Stimulated activated CD4-positive, alpha-beta T cell treated with anti-CD3 and anti-CD28 coated beads, Interleukin-15, amount 100 ng/mL, for 1 hour (primary cell): ENCODE measurements at regions not wholly inside any gene's neighbourhood (a gene's known extent, or its start where the extent isn't known, plus 50 kb on each side); places are given as distances from the start of the nearest gene placed in this dataset.

ENCODE experiments used
- DNase-seq, 2 donors: peaks; one replicate each; pipeline ENCODE4 v3.0.0-alpha.2; 2020; ENCODE audit warnings: low read depth in 1 of 2, low spot score in 1 of 2

GRCh38 chr6:170035044-170035443, 255.8 kb downstream of the DLL1 start:
- no peak for DNase-seq

DNA sequence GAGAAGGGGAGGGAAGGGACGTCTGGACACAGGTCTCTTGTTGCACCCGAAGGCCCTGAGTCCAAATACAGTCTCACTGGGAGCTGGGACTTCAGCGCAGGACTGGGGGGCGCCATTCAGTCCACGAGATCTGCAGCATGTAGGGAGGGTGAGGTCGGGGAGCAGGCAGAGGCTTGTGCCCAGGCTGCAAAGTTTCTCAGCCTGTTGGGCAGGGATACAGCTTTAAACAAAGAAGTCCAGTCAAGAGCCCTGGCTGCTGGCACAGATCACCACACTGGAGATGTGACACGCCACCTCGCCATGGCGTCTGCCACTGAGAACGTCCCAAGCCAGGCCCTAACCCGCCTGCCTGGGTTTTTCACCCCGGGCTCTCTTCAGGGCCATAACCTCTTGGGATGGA, 256.6 kb downstream of the DLL1 start:
- no peak for DNase-seq

- DNase-seq: no peak
Measured at GRCh38 chr6:170033666-170034065, 257.2 kb downstream of the DLL1 start.

GRCh38 chr6:170032706-170033309, 258.1 kb downstream of the DLL1 start:
- DNase-seq: no peak

GRCh38 chr6:170032197-170032596, 258.7 kb downstream of the DLL1 start:
- no peak for DNase-seq

- no peak for DNase-seq
Measured at GRCh38 chr6:170031684-170032121, 259.2 kb downstream of the DLL1 start.

GRCh38 chr6:170030821-170031471, 259.9 kb downstream of the DLL1 start:
- no peak for DNase-seq

- DNase-seq: no peak
Measured at GRCh38 chr6:170030284-170030815, 260.5 kb downstream of the DLL1 start.

DNA sequence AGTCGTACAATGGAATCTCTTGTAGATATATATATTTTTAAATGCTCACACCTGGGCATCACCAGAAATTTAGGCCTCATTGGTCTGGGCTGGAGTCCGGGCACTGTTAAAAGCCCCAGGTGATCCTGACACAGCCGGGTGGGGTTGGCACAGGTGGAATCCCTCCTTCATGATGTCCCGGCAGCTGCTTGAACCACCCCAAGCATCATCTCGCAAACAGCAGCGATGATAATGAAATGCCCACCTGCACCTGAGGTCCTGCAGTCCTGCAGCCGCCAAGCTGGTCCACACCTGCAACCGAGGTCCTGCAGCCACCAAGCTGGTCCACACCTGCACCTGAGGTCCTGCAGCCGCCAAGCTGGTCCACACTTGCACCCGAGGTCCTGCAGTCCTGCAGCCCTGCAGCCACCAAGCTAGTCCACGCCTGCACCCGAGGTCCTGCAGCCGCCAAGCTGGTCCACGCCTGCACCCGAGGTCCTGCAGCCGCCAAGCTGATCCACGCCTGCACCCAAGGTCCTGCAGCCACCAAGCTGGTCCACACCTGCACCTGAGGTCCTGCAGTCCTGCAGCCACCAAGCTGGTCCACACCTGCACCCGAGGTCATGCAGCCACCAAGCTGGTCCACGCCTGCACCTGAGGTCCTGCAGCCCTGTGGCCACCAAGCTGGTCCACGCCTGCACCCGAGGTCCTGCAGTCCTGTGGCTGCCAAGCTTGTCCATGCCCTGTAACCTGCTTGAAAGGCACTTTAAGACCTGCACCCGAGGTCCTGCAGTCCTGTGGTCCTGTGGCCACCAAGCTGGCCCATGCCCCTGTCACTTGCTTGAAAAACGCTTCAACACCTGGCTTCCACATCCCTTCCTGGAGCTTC, 261.2 kb downstream of the DLL1 start:
- DNase-seq: no peak

DNA sequence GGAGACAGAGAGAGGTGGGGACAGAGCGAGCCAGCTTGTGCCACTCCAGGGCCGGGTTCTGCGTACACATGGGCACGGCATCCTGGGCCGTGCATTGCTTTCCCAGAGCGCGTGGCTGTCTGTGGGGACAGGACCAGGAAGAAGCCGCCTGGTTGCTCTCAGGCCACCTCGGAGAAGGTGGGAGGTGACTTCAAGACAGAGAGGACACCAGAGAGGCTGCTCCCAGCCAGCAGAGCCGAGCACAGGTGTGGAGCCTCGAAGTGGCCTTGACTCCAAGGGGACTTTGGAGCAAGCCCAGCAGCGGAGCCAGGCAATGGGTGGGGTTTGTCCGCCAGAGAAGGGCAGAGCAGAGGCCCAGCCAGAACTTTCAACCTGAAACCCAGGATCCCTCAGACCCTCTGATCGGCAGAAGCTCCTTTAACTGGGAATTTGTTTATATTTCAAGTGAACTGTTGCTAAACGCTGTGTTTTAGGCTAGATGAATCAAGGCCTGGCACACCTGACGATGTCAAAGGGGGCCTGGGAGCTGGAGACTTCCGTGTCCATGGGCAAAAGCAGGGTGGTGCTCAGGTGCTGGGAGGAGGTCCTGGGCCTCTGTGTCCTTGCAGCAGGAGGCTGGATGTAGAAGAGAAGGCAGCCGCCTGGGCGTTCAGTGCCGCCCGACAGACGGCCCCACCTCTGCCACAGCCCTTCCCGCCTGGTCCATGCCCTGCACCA, 262.1 kb downstream of the DLL1 start:
- no peak for DNase-seq

- DNase-seq: no peak
Measured at GRCh38 chr6:170027647-170028043, 263.2 kb downstream of the DLL1 start.

GRCh38 chr6:170026751-170027646, 263.9 kb downstream of the DLL1 start:
- DNase-seq: no peak

- no peak for DNase-seq
Measured at GRCh38 chr6:170025935-170026750, 264.7 kb downstream of the DLL1 start.

DNA sequence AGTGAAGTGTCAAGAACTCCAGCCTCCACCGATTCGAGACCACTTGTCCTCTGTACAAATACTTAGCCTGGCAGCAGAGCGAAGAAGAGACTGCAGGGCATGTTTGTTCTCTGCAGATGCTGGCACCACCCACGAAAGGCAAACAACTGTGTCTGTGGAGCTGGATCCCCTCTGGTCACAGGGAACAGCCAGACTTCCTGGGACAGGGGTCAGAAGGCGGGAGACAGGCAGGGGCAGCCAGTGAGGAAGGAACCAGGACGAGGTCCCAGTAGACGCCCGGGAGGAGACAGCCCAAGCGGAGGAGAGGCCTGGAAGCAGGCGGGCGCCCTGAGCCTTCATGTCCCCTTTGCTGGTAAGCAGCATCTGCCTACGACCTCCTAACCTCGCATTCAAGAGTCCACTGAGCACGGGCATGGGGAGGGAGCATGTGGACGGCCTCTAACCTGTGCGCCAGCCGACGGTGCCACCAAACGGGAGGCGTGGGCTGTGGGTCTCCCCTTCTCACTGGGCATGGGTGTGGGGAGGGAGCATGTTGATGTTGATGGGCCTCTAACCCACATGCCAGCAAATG, 265.5 kb downstream of the DLL1 start:
- no peak for DNase-seq

DNA sequence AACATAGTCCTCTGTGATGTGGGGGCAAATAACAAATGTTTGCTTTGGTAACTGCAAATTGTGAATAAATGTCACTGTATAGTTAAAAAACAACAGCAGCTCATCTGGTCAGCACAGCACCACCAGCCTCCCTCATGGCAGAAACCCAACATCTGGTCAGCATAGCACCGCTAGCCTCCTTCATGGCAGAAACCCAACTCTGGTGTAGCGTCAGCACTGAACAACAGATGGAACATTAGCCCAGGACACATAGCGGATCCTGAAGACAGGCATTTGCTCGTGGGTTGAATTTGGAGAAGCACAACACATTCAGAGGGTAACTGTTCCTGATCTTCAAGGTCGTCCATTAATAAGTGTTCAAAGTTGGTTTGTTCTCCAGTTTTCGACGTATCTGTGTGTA, 265.9 kb downstream of the DLL1 start:
- no peak for DNase-seq

DNA sequence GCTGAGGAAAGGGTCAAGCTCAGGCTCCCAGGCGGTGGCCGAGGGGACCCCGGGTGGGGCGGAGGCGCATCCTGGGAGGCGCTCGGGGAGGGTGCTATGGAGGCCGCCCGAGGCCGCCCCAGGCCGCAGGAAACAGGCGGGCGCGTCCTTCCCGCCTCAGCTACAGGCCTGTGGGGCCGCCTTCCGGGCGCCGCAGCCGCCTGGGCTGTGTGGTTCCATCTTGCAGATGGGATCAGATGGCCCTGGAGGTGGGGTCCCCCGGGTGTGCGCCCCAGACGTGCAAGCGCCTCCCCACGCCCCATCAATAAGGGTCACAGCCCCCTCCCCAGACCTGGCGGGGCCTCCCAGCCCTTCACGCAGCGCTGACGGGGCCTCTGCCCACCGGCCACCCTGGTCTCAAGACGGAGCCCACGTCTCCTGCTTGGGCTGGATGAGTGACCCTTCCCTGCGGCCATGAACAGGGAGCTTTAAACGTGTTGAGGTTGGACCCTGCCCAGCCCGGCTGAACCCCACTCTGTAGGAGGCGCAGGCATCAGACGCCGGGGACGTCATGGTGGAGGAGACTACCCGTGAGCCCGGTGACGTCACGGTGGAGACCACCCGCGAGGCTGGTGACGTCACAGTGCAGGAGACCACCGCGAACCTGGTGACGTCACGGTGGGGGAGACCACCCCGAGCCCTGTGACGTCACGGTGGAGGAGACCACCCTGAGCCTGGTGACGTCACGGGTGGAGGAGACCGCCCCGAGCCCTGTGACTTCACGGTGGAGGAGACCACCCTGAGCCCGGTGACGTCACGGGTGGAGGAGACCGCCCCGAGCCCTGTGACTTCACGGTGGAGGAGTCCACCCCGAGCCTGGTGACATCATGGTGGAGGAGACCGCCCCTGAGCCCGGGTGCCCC, 267.0 kb downstream of the DLL1 start:
- no peak for DNase-seq

- DNase-seq: no peak
Measured at GRCh38 chr6:170022827-170023619, 267.9 kb downstream of the DLL1 start.
